OCI-LY3 (cell line): ENCODE measurements at regions not wholly inside any gene's neighbourhood (a gene's known extent, or its start where the extent isn't known, plus 50 kb on each side); places are given as distances from the start of the nearest gene placed in this dataset.
"Not testable (repeated sequence)": the region's sequence is repeated elsewhere in the genome, so short reads cannot be mapped to it uniquely, and the experiment has no call there.

Experiments used
- H2AFZ ChIP-seq: fragments of 200-600, 300-600 bp; shearing (Covaris generic); 2 replicates; pipeline ENCODE4 v1.6.0; 2014; ENCODE audit warnings: antibody characterized with exemption, low read depth, low read length
- H3K27ac ChIP-seq: fragments of 200-600, 300-600 bp; sonication (generic); 2 replicates; pipeline ENCODE4 v1.5.1; 2014; ENCODE audit warnings: mild to moderate bottlenecking, low read length, moderate library complexity, mixed read lengths
- H3K27me3 ChIP-seq: fragments of 200-600, 300-600 bp; sonication (generic); 2 replicates; pipeline ENCODE4 v1.6.1; 2014; ENCODE audit warnings: low read depth, low read length, mixed read lengths
- H3K36me3 ChIP-seq: fragments of 200-600, 300-600 bp; sonication (generic); replicated peaks from 2 replicates; pipeline ENCODE3; 2014; ENCODE audit warnings: low read depth, low read length, mixed read lengths
- H3K4me1 ChIP-seq: fragments of 300-600, 200-600 bp; sonication (generic); 2 replicates; pipeline ENCODE4 v1.6.1; 2014; ENCODE audit warnings: low read length, mixed read lengths
- H3K4me2 ChIP-seq: fragments of 200-600, 300-600 bp; sonication (generic); 2 replicates; pipeline ENCODE4 v1.6.1; 2014; ENCODE audit warnings: low read length, mixed read lengths
- H3K4me3 ChIP-seq: fragments of 300-600, 200-600 bp; sonication (generic); 2 replicates; pipeline ENCODE4 v1.5.1; 2014; ENCODE audit warnings: antibody characterized with exemption, mild to moderate bottlenecking, low read length, moderate library complexity
- H3K79me2 ChIP-seq: fragments of 300-600, 200-600 bp; shearing (Covaris generic); 2 replicates; pipeline ENCODE4 v1.6.1; 2014; ENCODE audit warnings: mild to moderate bottlenecking, low read length, mixed read lengths
- H3K9ac ChIP-seq: fragments of 300-600, 200-600 bp; shearing (Covaris generic); 2 replicates; pipeline ENCODE4 v1.6.0; 2014; ENCODE audit warnings: mild to moderate bottlenecking, low read length, moderate library complexity
- H3K9me3 ChIP-seq: fragments of 200-600, 300-600 bp; shearing (Covaris generic); 2 replicates; pipeline ENCODE4 v1.6.1; 2014; ENCODE audit warnings: low read length, mixed read lengths; ENCODE audit not compliant: insufficient read depth
- H4K20me1 ChIP-seq: fragments of 200-600, 300-600 bp; sonication (generic); 2 replicates; pipeline ENCODE4 v1.6.1; 2016; ENCODE audit warnings: low read length, mixed read lengths; ENCODE audit not compliant: insufficient read depth
- EZH2phosphoT487 ChIP-seq: fragments of 200-600 bp; shearing (Covaris generic); IDR thresholded peaks from 2 replicates; pipeline ENCODE4 v1.6.1; 2018; ENCODE audit warnings: antibody characterized with exemption, mixed run types, low read depth
- TF ChIP-seq, protein P1 (sequence below): fragments of 200-600, 300-600 bp; sonication (generic); IDR thresholded peaks from 2 replicates; pipeline ENCODE4 v1.5.1; 2014; ENCODE audit warnings: antibody characterized with exemption, low read length, low read depth

- no peak overlapping the region for H3K4me2 ChIP-seq
- H4K20me1 ChIP-seq, result no peaks in the 10 kb centered on the region
- H3K4me3 ChIP-seq, result no peak overlapping the region
- H2AFZ ChIP-seq, result no peak overlapping the region
- H3K27me3 ChIP-seq, result no peaks in the 10 kb centered on the region
- no peak overlapping the region for H3K9ac ChIP-seq
- H3K4me1 ChIP-seq, result no peaks in the 10 kb centered on the region
- no peak overlapping the region for H3K27ac ChIP-seq
- H3K36me3 ChIP-seq, result no peaks in the 10 kb centered on the region
- no peaks in the 10 kb centered on the region for H3K79me2 ChIP-seq
- no peaks in the 10 kb centered on the region for H3K9me3 ChIP-seq
- TF ChIP-seq, protein P1, sequence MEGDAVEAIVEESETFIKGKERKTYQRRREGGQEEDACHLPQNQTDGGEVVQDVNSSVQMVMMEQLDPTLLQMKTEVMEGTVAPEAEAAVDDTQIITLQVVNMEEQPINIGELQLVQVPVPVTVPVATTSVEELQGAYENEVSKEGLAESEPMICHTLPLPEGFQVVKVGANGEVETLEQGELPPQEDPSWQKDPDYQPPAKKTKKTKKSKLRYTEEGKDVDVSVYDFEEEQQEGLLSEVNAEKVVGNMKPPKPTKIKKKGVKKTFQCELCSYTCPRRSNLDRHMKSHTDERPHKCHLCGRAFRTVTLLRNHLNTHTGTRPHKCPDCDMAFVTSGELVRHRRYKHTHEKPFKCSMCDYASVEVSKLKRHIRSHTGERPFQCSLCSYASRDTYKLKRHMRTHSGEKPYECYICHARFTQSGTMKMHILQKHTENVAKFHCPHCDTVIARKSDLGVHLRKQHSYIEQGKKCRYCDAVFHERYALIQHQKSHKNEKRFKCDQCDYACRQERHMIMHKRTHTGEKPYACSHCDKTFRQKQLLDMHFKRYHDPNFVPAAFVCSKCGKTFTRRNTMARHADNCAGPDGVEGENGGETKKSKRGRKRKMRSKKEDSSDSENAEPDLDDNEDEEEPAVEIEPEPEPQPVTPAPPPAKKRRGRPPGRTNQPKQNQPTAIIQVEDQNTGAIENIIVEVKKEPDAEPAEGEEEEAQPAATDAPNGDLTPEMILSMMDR, result no peak
- no peak for TF ChIP-seq EZH2phosphoT487
Observed at GRCh38 chr5:5857396-5857795, 434.9 kb downstream of the ICE1 start.

GRCh38 chr5:5854087-5854486, 431.6 kb downstream of the ICE1 start:
- H2AFZ ChIP-seq, result no peak overlapping the region
- H3K4me2 ChIP-seq, result no peak overlapping the region
- H3K36me3 ChIP-seq, result no peaks in the 10 kb centered on the region
- H3K79me2 ChIP-seq, result no peaks in the 10 kb centered on the region
- no peaks in the 10 kb centered on the region for H3K27me3 ChIP-seq
- no peaks in the 10 kb centered on the region for H3K4me1 ChIP-seq
- no peak overlapping the region for H3K27ac ChIP-seq
- H3K4me3 ChIP-seq, result no peak overlapping the region
- H3K9me3 ChIP-seq, result no peaks in the 10 kb centered on the region
- no peaks in the 10 kb centered on the region for H4K20me1 ChIP-seq
- TF ChIP-seq EZH2phosphoT487, result no peak
- no peak overlapping the region for H3K9ac ChIP-seq

DNA sequence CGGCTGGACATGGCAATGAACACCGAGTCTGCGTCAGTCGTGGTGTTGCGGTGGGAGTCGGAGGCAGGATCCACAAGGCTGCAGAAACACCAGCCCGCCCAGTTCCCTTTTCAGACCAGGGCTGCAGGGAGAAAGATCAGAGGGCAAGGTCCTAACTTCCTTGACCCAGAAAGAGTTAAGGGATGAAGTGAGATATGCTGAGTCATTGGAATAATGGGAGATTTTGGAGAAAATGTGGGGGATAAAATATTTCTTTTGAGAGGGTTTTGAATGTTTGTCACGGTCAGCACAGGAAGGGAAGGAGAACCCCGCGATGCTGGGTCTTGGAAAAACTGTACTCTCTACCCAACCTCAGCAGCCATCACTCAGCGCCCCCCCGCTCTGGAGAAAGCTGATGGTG, 416.0 kb downstream of the ICE1 start:
- Histone ChIP-seq H3K9me3 (no peaks in the 10 kb centered on the region), H2AFZ (no peak overlapping the region), H4K20me1 (no peaks in the 10 kb centered on the region), H3K4me1 (no peaks in the 10 kb centered on the region), H3K4me3 (no peak overlapping the region), H3K79me2 (no peaks in the 10 kb centered on the region), H3K9ac (no peak overlapping the region), H3K27ac (no peak overlapping the region), H3K4me2 (no peak overlapping the region), H3K36me3 (no peaks in the 10 kb centered on the region), H3K27me3 (no peaks in the 10 kb centered on the region)
- TF ChIP-seq EZH2phosphoT487, result no peak
- TF ChIP-seq, protein P1, result no peak

GRCh38 chr5:5831622-5832021, 409.1 kb downstream of the ICE1 start:
- not testable (repeated sequence) for H3K4me2 ChIP-seq, H3K9ac ChIP-seq, H3K36me3 ChIP-seq, H3K4me3 ChIP-seq, H3K9me3 ChIP-seq, H3K27me3 ChIP-seq, H3K79me2 ChIP-seq, H2AFZ ChIP-seq, H3K27ac ChIP-seq, H3K4me1 ChIP-seq, H4K20me1 ChIP-seq

DNA sequence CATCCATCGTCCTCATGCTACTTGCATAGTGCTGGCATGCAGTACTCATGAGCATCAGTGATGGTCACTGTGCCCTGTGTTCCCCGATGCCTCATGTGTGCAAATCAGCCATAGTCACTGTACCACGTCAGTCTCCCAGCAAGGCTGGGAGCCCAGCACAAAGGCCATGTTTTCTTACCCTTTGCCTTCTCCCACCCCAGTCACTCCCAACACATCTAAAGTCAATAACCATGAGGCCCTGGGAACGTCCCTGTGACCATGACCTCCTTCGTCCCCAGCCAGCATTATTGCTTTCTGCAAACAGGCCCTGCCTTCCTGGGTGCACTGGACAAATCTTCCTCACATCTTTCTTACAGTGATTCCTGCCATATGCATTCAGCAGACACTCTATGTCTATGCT, 406.1 kb downstream of the ICE1 start:
- no peak overlapping the region for H3K4me3 ChIP-seq
- no peaks in the 10 kb centered on the region for H3K4me1 ChIP-seq
- H3K9me3 ChIP-seq, result no peaks in the 10 kb centered on the region
- TF ChIP-seq, protein P1, result no peak
- no peak for TF ChIP-seq EZH2phosphoT487
- H3K36me3 ChIP-seq, result no peaks in the 10 kb centered on the region
- H4K20me1 ChIP-seq, result no peaks in the 10 kb centered on the region
- no peak overlapping the region for H3K27ac ChIP-seq
- H3K27me3 ChIP-seq, result no peaks in the 10 kb centered on the region
- no peak overlapping the region for H3K9ac ChIP-seq
- H3K4me2 ChIP-seq, result no peak overlapping the region
- no peaks in the 10 kb centered on the region for H3K79me2 ChIP-seq
- no peak overlapping the region for H2AFZ ChIP-seq
